OCI-LY3 (cell line): ENCODE measurements at regions not wholly inside any gene's neighbourhood (a gene's known extent, or its start where the extent isn't known, plus 50 kb on each side); places are given as distances from the start of the nearest gene placed in this dataset.

Source experiments
- H2AFZ ChIP-seq: fragments of 200-600, 300-600 bp; shearing (Covaris generic); 2 replicates; pipeline ENCODE4 v1.6.0; 2014; ENCODE audit warnings: antibody characterized with exemption, low read depth, low read length
- H3K27ac ChIP-seq: fragments of 200-600, 300-600 bp; sonication (generic); 2 replicates; pipeline ENCODE4 v1.5.1; 2014; ENCODE audit warnings: mild to moderate bottlenecking, low read length, moderate library complexity, mixed read lengths
- H3K27me3 ChIP-seq: fragments of 200-600, 300-600 bp; sonication (generic); 2 replicates; pipeline ENCODE4 v1.6.1; 2014; ENCODE audit warnings: low read depth, low read length, mixed read lengths
- H3K36me3 ChIP-seq: fragments of 200-600, 300-600 bp; sonication (generic); replicated peaks from 2 replicates; pipeline ENCODE3; 2014; ENCODE audit warnings: low read depth, low read length, mixed read lengths
- H3K4me1 ChIP-seq: fragments of 300-600, 200-600 bp; sonication (generic); 2 replicates; pipeline ENCODE4 v1.6.1; 2014; ENCODE audit warnings: low read length, mixed read lengths
- H3K4me2 ChIP-seq: fragments of 200-600, 300-600 bp; sonication (generic); 2 replicates; pipeline ENCODE4 v1.6.1; 2014; ENCODE audit warnings: low read length, mixed read lengths
- H3K4me3 ChIP-seq: fragments of 300-600, 200-600 bp; sonication (generic); 2 replicates; pipeline ENCODE4 v1.5.1; 2014; ENCODE audit warnings: antibody characterized with exemption, mild to moderate bottlenecking, low read length, moderate library complexity
- H3K79me2 ChIP-seq: fragments of 300-600, 200-600 bp; shearing (Covaris generic); 2 replicates; pipeline ENCODE4 v1.6.1; 2014; ENCODE audit warnings: mild to moderate bottlenecking, low read length, mixed read lengths
- H3K9ac ChIP-seq: fragments of 300-600, 200-600 bp; shearing (Covaris generic); 2 replicates; pipeline ENCODE4 v1.6.0; 2014; ENCODE audit warnings: mild to moderate bottlenecking, low read length, moderate library complexity
- H3K9me3 ChIP-seq: fragments of 200-600, 300-600 bp; shearing (Covaris generic); 2 replicates; pipeline ENCODE4 v1.6.1; 2014; ENCODE audit warnings: low read length, mixed read lengths; ENCODE audit not compliant: insufficient read depth
- H4K20me1 ChIP-seq: fragments of 200-600, 300-600 bp; sonication (generic); 2 replicates; pipeline ENCODE4 v1.6.1; 2016; ENCODE audit warnings: low read length, mixed read lengths; ENCODE audit not compliant: insufficient read depth
- EZH2phosphoT487 ChIP-seq: fragments of 200-600 bp; shearing (Covaris generic); IDR thresholded peaks from 2 replicates; pipeline ENCODE4 v1.6.1; 2018; ENCODE audit warnings: antibody characterized with exemption, mixed run types, low read depth
- TF ChIP-seq, protein P1 (sequence below): fragments of 200-600, 300-600 bp; sonication (generic); IDR thresholded peaks from 2 replicates; pipeline ENCODE4 v1.5.1; 2014; ENCODE audit warnings: antibody characterized with exemption, low read length, low read depth

DNA sequence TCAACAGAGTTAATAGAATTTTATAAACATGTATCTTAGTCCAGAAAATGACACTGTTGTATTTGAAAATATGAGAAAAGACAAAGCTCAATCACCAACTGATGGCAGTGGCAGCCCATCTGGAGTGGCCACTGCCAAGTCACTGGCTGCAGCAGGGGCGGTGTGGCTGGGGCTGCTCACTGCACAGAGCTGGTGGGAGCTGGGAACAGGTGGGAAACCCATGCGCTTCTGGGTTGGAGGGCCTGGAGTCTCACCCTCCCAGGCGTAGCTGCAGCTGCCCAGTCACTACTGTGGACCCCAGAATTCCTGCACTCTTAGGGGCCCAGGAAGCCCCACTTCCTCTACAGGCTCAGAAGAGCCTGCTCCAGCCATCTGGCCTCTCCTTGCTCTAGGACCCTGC is 251.8 kb upstream of the NDST4 start:
- Histone ChIP-seq H3K4me2 (no peak overlapping the region), H4K20me1 (no peaks in the 10 kb centered on the region), H2AFZ (no peak overlapping the region), H3K27me3 (no peaks in the 10 kb centered on the region), H3K4me3 (no peak overlapping the region), H3K9me3 (no peaks in the 10 kb centered on the region), H3K4me1 (no peaks in the 10 kb centered on the region), H3K36me3 (no peaks in the 10 kb centered on the region), H3K9ac (no peak overlapping the region), H3K79me2 (no peaks in the 10 kb centered on the region), H3K27ac (no peak overlapping the region)
- TF ChIP-seq EZH2phosphoT487: no peak
- TF ChIP-seq, protein P1, sequence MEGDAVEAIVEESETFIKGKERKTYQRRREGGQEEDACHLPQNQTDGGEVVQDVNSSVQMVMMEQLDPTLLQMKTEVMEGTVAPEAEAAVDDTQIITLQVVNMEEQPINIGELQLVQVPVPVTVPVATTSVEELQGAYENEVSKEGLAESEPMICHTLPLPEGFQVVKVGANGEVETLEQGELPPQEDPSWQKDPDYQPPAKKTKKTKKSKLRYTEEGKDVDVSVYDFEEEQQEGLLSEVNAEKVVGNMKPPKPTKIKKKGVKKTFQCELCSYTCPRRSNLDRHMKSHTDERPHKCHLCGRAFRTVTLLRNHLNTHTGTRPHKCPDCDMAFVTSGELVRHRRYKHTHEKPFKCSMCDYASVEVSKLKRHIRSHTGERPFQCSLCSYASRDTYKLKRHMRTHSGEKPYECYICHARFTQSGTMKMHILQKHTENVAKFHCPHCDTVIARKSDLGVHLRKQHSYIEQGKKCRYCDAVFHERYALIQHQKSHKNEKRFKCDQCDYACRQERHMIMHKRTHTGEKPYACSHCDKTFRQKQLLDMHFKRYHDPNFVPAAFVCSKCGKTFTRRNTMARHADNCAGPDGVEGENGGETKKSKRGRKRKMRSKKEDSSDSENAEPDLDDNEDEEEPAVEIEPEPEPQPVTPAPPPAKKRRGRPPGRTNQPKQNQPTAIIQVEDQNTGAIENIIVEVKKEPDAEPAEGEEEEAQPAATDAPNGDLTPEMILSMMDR: no peak

DNA sequence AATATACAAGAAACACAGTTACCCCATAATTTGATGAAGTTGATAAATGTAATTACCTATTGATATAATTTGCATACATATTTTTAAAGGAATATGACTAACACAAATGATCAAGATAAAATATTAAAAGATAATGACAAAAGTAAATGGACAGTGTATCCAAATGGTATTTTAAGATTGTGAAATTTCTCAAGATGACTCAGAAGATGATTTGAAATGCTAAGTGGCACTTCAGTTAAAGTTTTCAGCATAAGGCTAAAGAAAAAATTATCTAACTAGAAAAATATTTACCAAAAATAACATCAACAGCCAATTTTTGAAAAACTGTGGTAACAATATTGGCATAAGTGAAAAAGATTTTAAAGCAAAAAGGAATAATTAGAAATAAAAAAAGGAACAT is 248.4 kb upstream of the NDST4 start:
- Histone ChIP-seq H3K4me2 (no peak overlapping the region), H3K27me3 (no peaks in the 10 kb centered on the region), H2AFZ (no peak overlapping the region), H3K27ac (no peak overlapping the region), H3K4me1 (no peaks in the 10 kb centered on the region), H3K79me2 (no peaks in the 10 kb centered on the region), H3K4me3 (no peak overlapping the region), H3K9ac (no peak overlapping the region), H3K9me3 (no peaks in the 10 kb centered on the region), H4K20me1 (no peaks in the 10 kb centered on the region), H3K36me3 (no peaks in the 10 kb centered on the region)
- TF ChIP-seq, protein P1: no peak
- no peak for TF ChIP-seq EZH2phosphoT487

DNA sequence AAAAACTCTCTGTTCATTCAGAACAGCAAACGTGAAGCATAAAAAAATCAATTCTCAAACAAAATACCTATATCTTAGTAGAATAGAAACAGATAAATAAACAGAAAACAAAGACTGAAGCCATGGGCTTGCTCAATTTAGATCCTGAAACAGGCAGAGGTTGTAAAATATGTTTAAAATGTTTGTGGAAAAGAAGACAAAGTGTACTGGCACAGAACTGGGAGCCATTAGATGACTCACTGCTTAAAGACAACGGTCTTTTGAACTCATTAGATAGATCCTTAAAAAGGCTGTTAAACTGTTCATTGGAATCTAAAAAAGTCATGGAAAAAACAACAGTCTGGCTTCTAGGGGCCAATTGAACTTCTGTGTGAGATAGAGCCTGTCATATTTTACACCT is 247.0 kb upstream of the NDST4 start:
- Histone ChIP-seq H3K4me3 (no peak overlapping the region), H3K79me2 (no peaks in the 10 kb centered on the region), H4K20me1 (no peaks in the 10 kb centered on the region), H3K9ac (no peak overlapping the region), H3K27me3 (no peaks in the 10 kb centered on the region), H3K9me3 (no peaks in the 10 kb centered on the region), H3K27ac (no peak overlapping the region), H2AFZ (no peak overlapping the region), H3K4me1 (no peaks in the 10 kb centered on the region), H3K36me3 (no peaks in the 10 kb centered on the region), H3K4me2 (no peak overlapping the region)
- no peak for TF ChIP-seq EZH2phosphoT487
- TF ChIP-seq, protein P1: no peak

DNA sequence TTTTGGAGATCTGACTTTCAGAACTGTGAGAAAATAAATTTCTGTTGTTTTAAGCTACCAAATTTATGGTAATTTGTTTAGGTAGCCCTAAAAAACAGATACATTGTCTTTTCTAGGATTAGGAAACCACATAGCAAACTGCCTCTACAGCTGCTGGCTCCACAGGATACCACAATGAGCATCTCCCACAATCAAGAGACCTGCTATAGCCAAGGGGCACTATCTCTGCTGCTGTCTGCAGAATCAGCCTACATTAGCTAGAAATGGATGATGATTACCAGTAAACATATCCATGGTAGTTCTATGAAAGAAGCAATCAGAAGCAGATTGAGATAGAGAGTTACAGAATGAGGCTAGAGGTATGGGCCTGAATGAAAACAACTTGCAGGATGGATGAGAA is 244.4 kb upstream of the NDST4 start:
- Histone ChIP-seq H3K79me2 (no peaks in the 10 kb centered on the region), H2AFZ (no peak overlapping the region)

More for the DNA sequence above, 244.4 kb upstream of the NDST4 start:
- H3K9me3 ChIP-seq: peaks cover 13% of the 10 kb centered on the region; the same call in 1 of the 2 replicates
- TF ChIP-seq EZH2phosphoT487: no peak
- TF ChIP-seq, protein P1: no peak
- no peak overlapping the region for H3K4me2 ChIP-seq
- no peaks in the 10 kb centered on the region for H3K4me1 ChIP-seq
- H3K4me3 ChIP-seq: no peak overlapping the region
- no peaks in the 10 kb centered on the region for H4K20me1 ChIP-seq
- H3K27ac ChIP-seq: no peak overlapping the region
- no peak overlapping the region for H3K9ac ChIP-seq
- H3K36me3 ChIP-seq: peaks cover 4% of the 10 kb centered on the region
- H3K27me3 ChIP-seq: no peaks in the 10 kb centered on the region
